DND-41 (cell line): ENCODE measurements at regions not wholly inside any gene's neighbourhood (a gene's known extent, or its start where the extent isn't known, plus 50 kb on each side); places are given as distances from the start of the nearest gene placed in this dataset.

ENCODE experiments used
- CTCF ChIP-seq: IDR thresholded peaks from 2 replicates; pipeline ENCODE4 v1.5.1; 2012; ENCODE audit warnings: borderline replicate concordance, low read length, moderate library complexity, mild to moderate bottlenecking; ENCODE audit not compliant: poor library complexity, severe bottlenecking; ENCODE audit errors: extremely low read depth
- EZH2 ChIP-seq: IDR thresholded peaks from 3 replicates; pipeline ENCODE4 v1.6.1; 2012; ENCODE audit warnings: borderline replicate concordance, low read depth, mild to moderate bottlenecking, moderate library complexity, low read length, inconsistent platforms; ENCODE audit not compliant: severe bottlenecking

GRCh38 chrX:38859602-38860001, 58.3 kb downstream of the MID1IP1 start:
- TF ChIP-seq CTCF (no peak), EZH2 (no peak)
